Fibroblast of the aortic adventitia (primary cell): ENCODE measurements at regions not wholly inside any gene's neighbourhood (a gene's known extent, or its start where the extent isn't known, plus 50 kb on each side); places are given as distances from the start of the nearest gene placed in this dataset.

Experiments used
- DNase-seq: peaks from one replicate; pipeline ENCODE4 v3.0.0-alpha.2; 2010; ENCODE audit warnings: low read depth
- H3K4me3 ChIP-seq: 2 replicates; pipeline ENCODE4 v1.5.1; 2011; ENCODE audit warnings: low read depth, mild to moderate bottlenecking, control low read depth, low read length, moderate library complexity
- TF ChIP-seq, protein P1 (sequence below): IDR thresholded peaks from 2 replicates; pipeline ENCODE4 v1.5.1; 2011; ENCODE audit warnings: mild to moderate bottlenecking, low read length, control low read depth, inconsistent platforms; ENCODE audit not compliant: insufficient read depth

DNA sequence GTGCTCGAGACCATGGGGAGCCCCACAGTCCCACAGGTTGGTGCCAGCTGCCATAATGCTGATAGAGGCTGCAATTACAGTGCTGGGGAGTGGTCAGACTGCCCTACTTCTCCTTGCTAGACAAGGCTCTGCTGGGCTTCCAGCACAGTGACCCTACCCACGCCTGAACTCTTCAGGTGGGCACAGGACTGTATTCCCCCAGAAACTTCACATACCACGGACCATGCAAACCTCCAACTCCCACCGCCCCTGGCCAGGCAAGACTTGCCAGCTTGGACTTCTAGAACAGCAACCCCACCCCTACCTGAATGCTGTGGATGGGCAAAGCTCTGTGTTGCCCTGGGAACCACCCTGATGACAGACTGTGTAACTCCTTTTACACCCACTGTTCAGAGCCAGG is 885.3 kb downstream of the SI start:
- TF ChIP-seq, protein P1, sequence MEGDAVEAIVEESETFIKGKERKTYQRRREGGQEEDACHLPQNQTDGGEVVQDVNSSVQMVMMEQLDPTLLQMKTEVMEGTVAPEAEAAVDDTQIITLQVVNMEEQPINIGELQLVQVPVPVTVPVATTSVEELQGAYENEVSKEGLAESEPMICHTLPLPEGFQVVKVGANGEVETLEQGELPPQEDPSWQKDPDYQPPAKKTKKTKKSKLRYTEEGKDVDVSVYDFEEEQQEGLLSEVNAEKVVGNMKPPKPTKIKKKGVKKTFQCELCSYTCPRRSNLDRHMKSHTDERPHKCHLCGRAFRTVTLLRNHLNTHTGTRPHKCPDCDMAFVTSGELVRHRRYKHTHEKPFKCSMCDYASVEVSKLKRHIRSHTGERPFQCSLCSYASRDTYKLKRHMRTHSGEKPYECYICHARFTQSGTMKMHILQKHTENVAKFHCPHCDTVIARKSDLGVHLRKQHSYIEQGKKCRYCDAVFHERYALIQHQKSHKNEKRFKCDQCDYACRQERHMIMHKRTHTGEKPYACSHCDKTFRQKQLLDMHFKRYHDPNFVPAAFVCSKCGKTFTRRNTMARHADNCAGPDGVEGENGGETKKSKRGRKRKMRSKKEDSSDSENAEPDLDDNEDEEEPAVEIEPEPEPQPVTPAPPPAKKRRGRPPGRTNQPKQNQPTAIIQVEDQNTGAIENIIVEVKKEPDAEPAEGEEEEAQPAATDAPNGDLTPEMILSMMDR: no peak
- H3K4me3 ChIP-seq: no peak overlapping the region
- DNase-seq: no peak

DNA sequence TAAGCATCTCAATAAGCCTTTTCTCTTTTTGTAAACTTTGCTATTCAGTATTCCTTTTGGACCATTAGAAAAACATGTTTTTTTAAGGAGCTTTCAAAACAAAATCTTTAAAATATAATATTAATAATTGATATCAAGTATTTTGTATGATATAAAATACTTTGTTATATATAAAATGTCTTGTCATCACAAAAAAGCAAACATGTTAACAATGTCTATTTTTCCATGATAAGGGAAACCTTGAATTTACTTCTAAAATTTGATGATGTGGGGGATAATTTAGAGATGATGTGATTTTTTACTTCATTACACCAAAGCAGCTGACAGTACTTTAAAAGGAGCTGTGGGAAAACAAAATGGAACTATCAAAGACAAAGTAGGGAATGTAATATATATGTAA is 887.7 kb downstream of the SI start:
- DNase-seq: no peak
- TF ChIP-seq, protein P1: no peak
- no peak overlapping the region for H3K4me3 ChIP-seq

DNA sequence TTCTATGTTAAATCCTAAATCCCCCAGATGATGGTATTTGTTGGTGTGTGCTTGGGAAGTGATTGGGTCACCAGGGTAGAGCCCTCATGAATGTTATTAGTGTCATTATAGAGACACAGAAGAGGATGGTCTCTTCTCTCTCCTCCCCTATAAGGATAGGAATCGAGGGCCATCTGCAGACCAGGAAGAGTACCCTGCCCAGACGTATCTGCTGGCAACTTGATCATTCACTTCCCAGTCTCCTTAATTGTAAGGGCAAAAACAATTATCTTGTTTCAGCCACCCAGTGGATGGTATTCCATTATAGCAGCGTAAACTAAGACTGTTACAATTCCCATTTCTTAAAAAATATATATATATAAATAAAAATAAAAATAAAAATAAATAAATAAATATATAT is 892.2 kb downstream of the SI start:
- TF ChIP-seq, protein P1: no peak
- no peak for DNase-seq
- no peak overlapping the region for H3K4me3 ChIP-seq

DNA sequence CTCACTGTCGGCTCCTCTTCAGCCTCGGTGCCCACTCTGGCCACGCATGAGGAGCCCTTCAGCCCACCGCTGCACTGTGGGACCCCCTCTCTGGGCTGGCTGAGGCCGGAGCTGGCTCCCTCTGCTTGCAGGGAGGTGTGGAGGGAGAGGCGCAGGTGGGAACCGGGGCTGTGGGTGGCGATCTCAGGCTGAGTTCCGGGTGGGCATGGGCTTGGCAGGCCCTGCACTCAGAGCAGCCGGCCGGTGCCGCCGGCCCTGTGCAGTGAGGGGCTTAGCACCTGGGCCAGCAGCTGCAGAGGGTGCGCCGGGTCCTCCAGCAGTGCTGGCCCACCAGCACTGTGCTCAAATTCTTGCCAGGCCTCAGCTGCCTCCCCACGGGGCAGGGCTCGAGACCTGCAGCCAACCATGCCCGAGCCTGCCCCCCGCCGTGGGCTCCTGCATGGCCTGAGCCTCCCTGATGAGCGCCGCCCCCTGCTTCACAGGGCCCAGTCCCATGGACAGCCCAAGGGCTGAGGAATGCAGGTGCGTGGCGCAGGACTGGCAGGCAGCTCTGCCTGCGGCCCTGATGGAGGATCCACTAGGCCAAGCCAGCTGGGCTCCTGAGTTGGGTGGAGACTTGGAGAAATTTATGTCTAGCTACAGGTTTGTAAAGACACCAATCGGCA is 899.1 kb downstream of the SI start:
- TF ChIP-seq, protein P1: no peak
- no peak overlapping the region for H3K4me3 ChIP-seq
- no peak for DNase-seq

DNA sequence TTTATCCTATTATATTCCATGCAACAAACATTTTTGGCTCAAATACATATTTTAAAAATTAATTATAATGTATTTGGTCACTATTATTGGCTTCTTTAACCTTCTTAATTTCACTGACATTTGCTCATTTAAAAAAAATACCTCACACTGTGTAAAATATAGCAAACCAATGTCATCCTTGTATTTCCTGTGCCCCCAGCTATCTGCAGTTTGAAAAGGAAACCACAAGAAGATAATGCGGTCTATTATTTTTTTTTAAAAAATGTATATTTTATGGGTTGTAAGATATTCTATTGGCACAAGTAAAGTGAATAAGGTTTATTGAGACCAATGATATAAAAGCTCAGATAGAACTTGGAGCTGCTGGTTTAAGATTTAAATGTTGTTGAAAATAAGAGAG is 904.2 kb downstream of the SI start:
- TF ChIP-seq, protein P1: no peak
- no peak for DNase-seq
- no peak overlapping the region for H3K4me3 ChIP-seq

DNA sequence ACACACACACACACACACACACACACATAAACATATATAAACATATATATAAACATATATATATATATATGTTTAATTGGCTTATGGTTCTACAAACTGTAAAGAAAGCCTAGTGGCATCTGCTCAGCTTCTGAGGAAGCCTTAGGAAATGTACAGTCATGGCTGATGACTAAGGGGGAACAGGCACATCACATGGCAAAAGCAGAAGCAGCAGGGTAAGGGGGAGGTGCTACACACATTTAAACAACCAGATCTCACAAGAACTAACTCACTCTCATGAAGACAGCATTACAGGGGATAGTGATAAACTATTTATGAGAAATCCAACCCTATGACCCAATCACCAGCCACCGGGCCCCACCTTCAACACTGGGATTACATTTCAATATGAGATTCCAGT is 922.9 kb downstream of the SI start:
- TF ChIP-seq, protein P1: no peak
- no peak for DNase-seq
- H3K4me3 ChIP-seq: no peak overlapping the region

DNA sequence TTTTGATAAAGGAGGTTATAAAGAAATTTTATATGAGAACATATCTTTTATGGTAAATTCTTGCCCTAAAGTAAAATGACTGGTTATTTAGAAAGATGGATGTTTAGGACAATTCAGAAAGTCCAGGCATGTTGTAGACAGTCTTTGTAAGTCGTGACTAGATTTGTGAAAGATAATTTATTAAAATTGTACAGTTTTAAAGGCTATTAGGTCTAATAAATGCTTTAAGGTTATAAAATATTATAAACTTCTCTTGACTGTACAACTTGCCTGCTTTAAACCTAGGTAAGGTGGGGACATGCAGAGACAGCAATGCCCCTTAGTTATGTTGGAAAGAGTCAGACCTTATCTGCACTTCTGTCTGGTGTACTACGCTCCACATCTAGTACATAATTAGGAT is 933.5 kb downstream of the SI start:
- DNase-seq: no peak
- TF ChIP-seq, protein P1: no peak
- H3K4me3 ChIP-seq: no peak overlapping the region
